GM21723 (cell line): ENCODE measurements at regions not wholly inside any gene's neighbourhood (a gene's known extent, or its start where the extent isn't known, plus 50 kb on each side); places are given as distances from the start of the nearest gene placed in this dataset.

Source experiments
- ATAC-seq: cut with Tn5 transposase; IDR thresholded peaks from one replicate; pipeline ENCODE4 v1.9.1; 2021; ENCODE audit warnings: mild to moderate bottlenecking, moderate library complexity; ENCODE audit not compliant: unreplicated experiment

DNA sequence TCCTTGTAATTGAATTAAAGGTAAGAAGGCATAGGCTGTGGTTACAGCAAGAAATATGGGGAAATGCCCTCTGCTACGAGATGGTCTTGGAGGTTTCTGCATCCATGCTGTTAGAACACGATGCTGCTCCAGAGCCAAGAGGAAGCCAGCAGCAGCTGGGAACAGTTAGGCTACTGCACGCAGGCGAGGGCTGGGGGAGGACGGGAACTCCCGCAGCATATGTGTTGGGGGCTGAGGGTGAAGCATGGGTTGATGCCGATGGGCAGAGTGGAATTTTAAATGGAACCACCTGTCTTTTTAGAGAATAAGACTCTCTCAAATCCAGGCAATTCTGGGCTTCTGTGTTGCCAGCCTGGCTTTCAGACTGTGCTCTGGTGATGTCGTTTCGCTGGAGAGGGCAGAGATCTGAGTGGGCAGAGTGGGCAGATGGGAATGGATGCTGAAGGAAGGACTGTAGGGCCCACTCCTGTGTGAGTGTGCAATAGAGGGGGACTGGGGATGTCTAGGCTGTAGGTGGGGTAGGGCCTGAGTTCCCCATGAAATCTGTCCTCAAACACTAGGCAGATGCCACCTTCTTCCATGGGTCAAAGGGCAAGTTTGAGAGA, 417.0 kb upstream of the TPM1 start:
- ATAC-seq: no peak

DNA sequence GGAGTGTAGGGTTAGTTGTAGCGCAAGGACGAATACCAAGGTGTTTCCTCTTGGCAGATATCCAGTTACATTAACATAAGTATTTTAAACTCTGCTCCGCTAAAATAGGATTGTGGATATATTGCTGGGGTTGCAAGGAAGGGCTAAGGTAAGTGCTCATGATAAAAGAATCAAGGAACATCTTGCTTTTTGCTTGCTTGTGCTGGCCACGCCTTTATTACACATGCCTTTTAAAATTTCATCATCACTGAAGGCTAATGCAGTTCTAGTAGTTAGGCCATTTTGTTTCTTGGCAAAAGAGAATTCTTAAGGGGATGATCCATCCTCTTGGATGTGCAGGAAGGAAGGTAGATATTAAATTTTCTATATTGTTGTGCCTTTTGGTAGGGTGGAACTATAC, 415.6 kb upstream of the TPM1 start:
- no peak for ATAC-seq

DNA sequence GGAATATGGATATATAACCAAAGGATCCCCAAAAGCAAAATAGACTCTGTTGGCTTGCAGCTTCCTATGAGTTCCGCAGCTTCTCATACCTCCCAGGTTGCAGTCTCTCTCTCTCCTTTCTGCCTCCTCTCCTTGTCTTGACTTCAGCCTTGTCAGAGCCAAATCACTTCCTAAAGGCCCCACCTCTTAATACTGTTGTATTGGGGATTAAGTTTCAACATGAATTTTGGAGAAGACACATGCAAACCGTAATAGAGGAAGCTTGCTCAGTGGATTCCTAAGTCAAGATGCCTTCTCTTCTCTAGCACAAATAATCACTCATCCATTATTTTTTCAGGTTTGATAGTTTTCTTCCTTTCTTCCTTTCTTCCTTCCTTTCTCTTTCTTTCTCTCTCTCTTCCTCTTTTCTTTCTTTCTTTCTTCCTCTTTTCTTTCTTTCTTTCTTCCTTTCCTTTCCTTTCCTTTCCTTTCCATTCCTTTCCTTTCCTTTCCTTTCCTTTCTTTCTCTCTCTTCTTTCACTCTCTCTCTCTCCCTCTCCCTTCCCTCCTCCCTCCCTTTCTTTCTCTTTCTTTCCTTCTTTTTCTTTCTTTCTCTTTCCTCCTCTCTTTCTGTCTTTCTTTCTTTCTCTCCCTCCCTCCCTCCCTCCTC, 411.3 kb upstream of the TPM1 start:
- ATAC-seq: no peak

DNA sequence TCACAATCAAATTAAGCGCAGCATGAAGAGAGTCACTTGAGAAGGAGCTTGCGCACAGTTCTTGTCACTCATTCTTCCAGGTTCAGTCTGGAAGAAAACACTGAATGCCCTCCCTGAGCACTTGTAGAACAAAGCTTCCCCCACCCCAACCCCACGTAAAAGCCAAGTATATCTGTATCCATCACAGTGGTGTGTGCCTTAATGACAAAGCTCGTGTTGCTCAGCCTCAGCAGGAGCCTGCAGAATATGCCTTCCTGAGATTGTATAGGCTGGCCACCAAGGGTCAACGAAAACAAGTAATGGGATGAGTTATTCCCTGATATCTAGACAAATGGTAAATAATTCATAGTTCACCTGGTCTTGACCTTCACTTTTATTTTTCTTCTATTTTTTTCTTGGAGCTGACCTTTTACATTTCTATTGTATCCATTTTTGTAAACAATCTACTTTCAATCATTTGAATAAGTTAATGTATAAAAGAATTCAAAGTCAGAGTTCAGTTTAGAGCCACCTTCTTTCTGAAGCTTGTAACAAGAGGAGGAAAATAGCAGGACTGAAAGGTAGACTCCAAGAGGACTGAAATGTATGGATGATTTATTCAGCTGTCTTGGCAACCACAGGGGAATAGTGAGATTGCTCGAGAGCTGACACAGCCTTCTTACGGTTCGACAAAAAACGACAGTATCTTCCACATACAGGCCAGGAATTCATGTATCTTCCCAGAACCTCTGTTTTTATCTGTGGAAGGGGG, 405.5 kb upstream of the TPM1 start:
- no peak for ATAC-seq

DNA sequence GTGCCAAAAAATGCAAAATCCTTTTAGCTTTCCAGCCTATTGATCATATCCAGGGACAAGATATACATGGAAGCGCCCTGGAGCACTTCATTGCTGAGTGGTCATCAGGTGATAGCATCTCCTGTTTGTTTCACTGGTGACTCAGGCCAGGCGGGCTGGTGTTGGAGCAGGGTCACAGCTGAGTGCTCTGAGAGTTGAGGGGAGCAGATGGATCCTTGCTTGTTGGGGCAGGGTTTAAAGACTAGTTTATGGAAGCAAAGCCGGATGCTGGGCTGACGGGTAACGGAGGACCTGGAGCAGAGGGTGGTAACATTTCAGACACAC, 405.0 kb upstream of the TPM1 start:
- no peak for ATAC-seq

DNA sequence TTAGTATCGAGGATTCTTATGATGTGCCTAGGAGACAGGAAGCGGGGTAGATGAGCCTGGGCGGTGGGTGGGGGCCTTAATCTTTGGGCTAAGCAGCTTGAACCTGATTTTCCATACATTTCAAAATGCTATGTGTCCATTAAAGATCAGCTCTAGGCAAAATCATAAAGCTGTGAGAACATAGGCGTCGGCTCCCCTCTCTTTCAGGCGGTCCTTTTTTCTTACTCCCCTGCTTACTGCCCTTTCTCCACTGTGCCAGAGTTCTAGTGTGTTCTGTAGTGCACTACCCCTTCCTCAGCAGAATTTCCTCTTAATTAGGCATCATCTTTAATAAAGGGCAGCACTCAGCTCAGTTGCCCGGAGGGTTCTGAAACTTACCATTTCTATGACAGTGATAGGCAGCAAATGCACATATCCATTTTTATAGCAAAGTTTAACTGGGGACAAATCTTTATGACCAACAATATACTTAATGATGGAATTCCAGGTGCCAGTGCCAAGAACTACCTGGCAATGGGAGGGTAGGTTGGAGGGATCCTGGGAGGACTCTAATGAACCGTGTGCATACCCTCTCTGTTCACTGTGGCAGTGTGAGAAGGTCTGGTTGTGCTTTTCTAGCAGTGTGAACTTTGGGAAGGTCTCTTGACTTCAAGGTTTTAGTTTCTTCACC, 404.5 kb upstream of the TPM1 start:
- no peak for ATAC-seq

DNA sequence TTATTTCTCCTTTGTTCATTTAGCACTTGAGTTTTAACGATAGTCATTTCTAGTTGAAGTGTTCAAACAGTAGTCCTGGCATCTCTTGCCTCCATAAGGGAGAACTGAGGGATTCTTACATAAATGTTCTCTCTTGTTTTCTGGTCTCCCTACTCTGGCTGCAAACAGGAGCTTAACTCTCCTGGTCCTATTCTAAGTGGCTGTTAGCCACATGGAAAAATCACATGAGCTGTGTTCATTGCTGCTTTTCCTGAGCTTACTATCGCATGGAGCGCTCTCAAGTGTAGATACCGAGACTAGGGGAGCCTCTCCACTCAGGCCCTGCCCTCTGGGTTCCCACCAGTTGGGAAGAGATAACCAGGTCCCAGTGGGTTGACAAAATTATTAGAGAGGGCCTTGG, 403.1 kb upstream of the TPM1 start:
- no peak for ATAC-seq

DNA sequence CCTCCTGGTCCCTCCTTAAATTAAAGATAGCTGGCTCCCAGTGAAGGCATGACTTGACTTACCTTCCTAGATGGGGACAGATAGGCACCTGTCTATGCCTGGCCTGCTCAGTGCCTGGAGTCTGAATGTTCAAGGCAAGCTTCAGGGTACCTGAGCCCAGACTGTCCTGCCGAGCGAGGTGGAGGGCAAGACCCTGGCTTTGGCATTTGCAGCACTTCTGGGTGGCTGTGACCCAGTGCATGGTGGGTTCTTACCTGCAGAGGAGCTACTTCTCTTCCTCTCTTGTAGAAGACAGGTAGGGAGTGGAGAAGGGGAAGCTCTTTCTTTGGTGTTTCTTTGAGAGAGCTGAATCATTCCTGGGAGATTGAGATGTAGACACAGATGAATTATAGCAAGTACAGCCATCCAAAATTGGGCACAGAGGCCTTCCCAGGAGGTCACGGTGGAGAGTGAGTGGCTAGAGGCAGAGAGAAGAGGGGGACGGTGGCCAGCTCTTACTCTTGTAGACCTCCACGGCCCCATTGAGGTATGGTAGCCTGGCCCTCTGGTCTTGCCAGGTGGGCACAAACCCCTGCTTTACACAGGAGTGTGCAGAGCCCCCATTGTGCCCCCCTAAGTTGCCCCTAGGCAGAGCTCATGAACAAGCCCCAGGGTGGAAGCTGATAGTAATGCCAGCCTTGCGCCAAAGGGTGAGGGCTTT, 402.5 kb upstream of the TPM1 start:
- no peak for ATAC-seq

DNA sequence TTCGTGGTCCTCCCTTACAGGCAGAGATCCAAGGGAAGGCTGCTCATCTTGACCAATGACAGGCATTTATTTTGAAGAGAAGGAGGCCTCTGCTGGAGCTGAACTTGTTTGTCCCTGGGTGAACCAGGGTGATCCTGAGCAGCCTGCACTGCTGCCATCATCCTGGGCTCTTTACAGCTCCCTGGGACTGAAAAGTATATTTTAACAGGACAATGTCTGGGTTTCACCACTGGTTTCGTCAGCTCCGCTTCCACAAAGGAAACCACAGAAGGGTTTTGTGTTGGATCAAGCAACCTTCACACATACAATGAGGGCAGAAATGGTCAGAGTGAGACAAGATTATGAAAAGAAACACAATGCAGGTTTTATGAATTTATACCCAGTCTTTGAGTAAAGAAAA, 400.7 kb upstream of the TPM1 start:
- no peak for ATAC-seq

DNA sequence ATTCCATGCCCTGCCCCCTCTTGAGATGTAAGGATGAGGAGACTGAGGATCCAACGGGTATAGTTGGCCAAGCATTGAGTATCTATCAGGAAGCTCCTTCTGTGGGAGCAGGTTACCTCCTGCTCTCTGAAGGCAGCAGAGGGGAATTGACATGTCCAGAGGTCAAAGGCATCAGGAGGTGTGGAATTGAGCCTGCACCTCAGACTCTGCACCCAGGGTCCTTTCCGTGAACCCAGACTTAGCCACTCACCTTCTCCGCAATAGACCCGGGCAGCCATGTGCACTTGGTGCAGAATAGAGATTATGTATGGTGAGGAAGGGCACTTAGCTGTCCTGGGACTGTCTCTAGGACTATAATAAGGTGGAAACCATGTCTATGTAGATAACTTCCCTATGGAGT, 399.0 kb upstream of the TPM1 start:
- no peak for ATAC-seq

DNA sequence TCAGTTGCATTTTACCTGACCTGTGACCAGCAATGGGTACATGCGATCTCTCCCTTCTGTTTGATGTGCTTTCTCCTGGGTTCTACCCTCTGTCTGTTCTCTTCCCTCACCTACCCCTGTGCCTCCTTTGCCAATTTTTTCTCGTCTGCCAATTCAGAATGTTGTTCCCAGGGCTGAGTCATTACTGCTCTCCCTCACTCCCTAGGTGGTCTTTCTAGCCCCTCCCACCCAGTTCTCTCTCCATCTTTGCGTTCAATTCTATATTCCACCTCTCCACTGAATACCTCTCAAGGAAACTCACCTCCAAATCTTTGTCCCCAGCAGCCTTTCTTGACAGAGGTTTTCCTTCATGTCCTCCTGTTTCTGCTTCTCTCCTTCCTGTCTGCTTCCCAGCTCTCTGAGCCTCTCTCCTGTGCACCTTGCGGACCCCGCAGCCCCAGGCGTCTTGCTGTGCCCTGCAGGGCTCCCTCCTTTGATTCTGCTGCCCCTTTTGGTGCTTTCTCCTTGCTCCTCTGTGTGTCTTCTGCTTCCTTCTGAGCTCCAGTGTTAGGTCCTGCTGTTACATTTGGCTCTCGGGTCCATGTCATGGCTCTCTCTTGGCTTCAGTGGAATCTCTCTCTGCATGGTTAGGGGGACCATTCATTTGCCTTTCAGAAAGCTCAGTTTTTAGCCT, 398.2 kb upstream of the TPM1 start:
- no peak for ATAC-seq

DNA sequence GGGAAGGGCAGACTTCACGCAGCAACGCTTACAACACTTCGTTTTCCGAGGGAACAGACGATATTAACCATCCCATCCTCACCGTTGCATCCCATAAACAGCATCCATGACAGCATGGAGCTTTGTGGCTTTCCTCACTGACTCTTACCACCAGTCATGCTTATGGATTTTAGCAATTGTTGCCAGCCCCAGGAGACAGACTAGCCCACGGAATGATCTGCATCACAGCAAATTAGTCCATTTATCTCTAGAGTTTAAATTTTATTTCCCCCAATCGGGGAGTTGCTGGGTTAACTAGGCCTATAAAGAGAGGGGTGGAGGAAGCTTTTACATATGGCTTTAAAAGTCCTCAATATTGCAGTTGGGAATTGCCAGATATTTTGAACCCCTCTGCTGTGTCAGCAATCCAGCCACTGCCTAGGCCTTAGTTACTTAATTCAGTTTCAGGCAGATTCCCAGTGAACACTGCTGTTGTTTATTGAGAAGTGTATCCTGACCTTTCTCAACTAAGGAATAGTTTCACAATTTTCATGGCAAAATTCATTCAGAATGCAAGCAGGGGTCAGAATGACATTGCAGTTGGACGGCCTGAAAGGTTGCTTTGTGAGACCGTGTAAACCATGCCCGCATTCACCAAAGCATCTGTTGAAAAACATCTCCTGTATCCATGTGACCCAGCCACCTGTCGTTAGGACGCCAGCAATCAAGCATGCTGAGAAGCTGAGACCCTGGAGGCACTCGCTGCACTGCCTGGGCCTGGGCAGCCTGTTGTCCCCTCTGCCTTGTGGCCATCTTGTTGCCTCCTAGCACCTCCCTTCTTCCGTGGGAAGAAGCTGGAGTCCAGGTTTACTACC, 397.4 kb upstream of the TPM1 start:
- no peak for ATAC-seq

DNA sequence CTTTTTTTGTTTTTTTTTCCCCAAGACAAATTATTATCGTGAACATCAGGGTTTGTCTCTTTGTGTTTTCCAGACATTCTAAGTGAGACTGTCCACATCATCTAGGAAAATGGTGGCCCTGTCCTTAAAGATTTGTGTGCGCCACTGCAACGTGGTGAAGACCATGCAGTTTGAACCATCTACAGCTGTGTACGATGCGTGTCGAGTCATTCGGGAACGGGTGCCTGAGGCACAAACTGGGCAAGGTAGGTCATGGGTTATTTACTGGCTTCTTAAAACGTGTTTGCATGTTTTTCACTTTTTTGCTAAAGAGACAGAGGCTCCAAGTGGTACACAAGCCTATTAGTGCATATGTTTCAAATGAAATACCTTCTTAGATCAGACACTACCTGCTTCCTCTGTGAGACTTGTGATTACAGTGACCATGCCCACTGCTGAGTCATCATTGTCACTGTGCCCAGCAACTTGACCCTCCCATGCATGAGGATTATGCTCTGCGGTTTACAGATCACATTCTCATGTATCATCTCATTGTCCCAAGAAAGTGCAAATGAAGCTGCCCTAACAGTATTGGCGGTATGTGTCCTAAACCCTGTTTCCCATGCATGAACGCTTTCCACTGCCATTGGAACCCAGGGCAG, 395.2 kb upstream of the TPM1 start:
- ATAC-seq: no peak

DNA sequence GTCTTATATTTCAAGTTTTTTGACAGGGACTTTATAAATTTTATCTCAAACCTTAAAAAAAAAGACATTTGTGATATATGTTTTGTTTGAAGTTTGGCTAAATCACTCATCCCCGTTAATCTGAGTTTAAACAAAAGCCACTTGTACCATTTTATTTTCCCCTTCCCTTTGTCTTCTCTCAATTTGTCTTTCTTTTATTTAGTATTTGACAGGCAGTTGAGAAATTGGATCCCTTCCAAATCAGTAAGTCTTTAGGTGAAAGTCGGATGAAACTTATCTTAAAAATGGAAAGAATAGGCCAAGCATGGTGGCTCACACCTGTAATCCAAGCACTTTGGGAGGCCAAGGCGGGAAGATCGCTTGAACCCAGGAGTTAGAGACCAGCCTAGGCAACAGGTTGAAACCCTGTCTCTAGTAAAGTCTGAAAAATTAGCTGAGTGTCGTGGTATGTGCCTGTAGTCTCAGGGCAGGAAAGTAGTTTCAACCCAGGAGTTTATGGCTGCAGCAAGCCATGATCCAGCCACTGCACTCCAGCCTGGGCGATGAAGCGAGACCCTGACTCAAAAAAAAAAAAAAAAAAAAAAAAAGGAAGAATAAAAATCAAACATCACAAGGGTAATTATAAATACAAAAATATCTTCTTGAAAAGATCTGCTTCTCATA, 394.6 kb upstream of the TPM1 start:
- no peak for ATAC-seq

DNA sequence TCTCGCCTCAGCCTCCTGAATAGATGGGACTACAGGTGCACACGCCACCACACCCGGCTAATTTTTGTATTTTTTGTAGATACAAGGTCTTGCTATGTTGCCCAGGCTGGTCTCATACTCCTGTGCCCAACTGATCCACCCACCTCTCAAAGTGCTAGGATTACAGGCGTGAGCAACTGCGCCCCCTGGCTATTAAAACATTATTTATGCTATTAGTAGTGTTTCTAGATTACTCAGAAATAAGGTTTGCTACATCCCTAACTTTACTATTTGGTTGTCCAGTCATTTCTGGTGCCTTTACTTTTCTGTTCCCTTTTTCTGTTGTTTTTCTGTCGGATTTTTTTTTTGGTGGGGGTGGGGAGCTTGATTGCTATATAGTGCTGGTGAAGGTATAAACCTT, 393.6 kb upstream of the TPM1 start:
- ATAC-seq: no peak

DNA sequence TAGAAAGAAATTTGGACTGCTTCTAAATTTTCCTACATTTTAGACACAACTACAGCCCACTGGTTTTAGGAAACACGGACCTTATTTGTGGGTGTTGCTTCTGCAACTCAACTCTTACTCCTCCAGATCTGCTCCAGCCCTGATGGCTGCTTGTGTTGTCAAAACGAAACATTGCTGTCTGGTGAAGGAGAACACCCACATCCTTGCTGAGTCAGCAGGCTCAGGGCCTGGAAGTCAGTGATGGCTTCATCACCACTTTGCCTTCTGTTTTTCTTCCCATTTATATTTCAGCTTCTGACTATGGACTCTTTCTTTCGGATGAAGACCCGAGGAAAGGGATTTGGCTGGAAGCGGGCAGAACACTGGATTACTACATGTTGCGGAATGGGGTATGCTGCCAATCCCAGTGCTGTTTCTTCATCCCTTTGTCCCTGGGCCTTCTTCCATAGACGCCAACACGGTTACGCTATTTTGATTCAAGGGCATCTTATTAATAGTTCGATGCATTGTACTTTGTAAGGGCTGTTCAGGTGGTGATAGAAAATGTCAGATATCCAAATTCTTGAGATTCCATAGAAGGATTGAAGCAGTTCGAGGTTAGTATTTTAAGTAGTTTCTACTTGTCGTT, 392.6 kb upstream of the TPM1 start:
- ATAC-seq: peak; percentile 77

DNA sequence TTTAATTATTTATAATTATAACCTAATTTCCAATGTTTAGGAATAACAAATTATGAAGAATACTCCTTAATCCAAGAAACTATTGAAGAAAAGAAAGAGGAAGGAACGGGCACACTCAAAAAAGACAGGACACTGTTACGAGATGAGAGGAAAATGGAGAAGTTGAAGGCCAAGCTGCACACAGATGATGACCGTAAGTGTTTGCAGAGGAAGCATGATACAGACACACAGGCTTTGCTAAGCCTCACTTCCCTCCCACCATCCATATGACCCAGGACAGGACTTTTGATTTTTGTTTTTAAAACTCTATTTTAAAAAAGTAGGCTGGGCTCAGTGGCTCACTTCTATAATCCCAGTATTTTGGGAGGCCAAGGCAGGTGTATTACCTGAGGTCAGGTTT, 389.4 kb upstream of the TPM1 start:
- no peak for ATAC-seq

DNA sequence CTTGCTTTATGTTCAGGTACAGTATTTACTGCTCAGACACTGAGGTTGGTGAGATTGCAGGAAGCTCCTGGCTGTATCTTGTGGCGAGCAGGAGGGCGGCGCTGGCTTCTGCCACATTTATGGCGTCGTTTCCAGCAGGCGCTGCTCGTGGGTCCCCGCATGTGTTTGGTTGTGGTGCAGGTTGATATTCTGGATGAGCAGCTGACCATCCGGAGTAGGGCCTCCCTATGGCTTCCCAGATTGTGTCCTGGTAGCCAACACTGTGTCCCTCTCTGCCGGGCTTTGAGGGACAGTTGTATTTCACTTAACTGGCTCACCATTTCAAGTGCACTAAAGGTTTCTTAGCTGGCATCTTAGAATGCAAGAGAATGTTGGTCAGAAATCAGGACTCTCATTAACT, 386.5 kb upstream of the TPM1 start:
- no peak for ATAC-seq
